ENCODE measurements at regions not wholly inside any gene's neighbourhood (a gene's known extent, or its start where the extent isn't known, plus 50 kb on each side); places are given as distances from the start of the nearest gene placed in this dataset.
"Not testable (repeated sequence)": the region's sequence is repeated elsewhere in the genome, so short reads cannot be mapped to it uniquely, and the experiment has no call there.

- no peak overlapping the region for H3K9ac ChIP-seq (ENCODE audit: low read depth, low read length)
- H3K36me3 ChIP-seq (ENCODE audit: insufficient read depth, low read length) = no peaks in the 10 kb centered on the region
- no peaks in the 10 kb centered on the region for H3K9me3 ChIP-seq (ENCODE audit: control insufficient read depth, insufficient read depth, low read length)
- H3K4me1 ChIP-seq (ENCODE audit: insufficient read depth, low read length) = peaks cover 3% of the 10 kb centered on the region
Observed at GRCh38 chr18:65606551-65607130, 144.2 kb upstream of the CDH7 start.

GRCh38 chr18:65605352-65605751 is 145.5 kb upstream of the CDH7 start:
- not testable (repeated sequence) for H3K36me3 ChIP-seq (ENCODE audit: insufficient read depth, low read length); H3K9ac ChIP-seq (ENCODE audit: low read depth, low read length); H3K4me1 ChIP-seq (ENCODE audit: insufficient read depth, low read length); H3K9me3 ChIP-seq (ENCODE audit: control insufficient read depth, insufficient read depth, low read length)

- H3K9me3 ChIP-seq (ENCODE audit: control insufficient read depth, insufficient read depth, low read length) = no peaks in the 10 kb centered on the region
- no peak overlapping the region for H3K9ac ChIP-seq (ENCODE audit: low read depth, low read length)
- no peaks in the 10 kb centered on the region for H3K36me3 ChIP-seq (ENCODE audit: insufficient read depth, low read length)
- H3K4me1 ChIP-seq (ENCODE audit: insufficient read depth, low read length) = no peaks in the 10 kb centered on the region
Observed at GRCh38 chr18:65601775-65602174, 149.0 kb upstream of the CDH7 start.

GRCh38 chr18:65592435-65592834 is 158.4 kb upstream of the CDH7 start:
- no peaks in the 10 kb centered on the region for H3K36me3 ChIP-seq (ENCODE audit: insufficient read depth, low read length)
- no peak overlapping the region for H3K9ac ChIP-seq (ENCODE audit: low read depth, low read length)
- H3K9me3 ChIP-seq (ENCODE audit: control insufficient read depth, insufficient read depth, low read length) = no peaks in the 10 kb centered on the region
- H3K4me1 ChIP-seq (ENCODE audit: insufficient read depth, low read length) = no peaks in the 10 kb centered on the region

GRCh38 chr18:65587491-65587890 is 163.3 kb upstream of the CDH7 start:
- Histone ChIP-seq H3K9ac (ENCODE audit: low read depth, low read length) (no peak overlapping the region), H3K9me3 (ENCODE audit: control insufficient read depth, insufficient read depth, low read length) (no peaks in the 10 kb centered on the region), H3K4me1 (ENCODE audit: insufficient read depth, low read length) (no peaks in the 10 kb centered on the region), H3K36me3 (ENCODE audit: insufficient read depth, low read length) (no peaks in the 10 kb centered on the region)

GRCh38 chr18:65582094-65582493 is 168.7 kb upstream of the CDH7 start:
- not testable (repeated sequence) for H3K4me1 ChIP-seq (ENCODE audit: insufficient read depth, low read length); H3K9me3 ChIP-seq (ENCODE audit: control insufficient read depth, insufficient read depth, low read length); H3K36me3 ChIP-seq (ENCODE audit: insufficient read depth, low read length); H3K9ac ChIP-seq (ENCODE audit: low read depth, low read length)

- H3K9ac ChIP-seq (ENCODE audit: low read depth, low read length) = no peak overlapping the region
- H3K36me3 ChIP-seq (ENCODE audit: insufficient read depth, low read length) = no peaks in the 10 kb centered on the region
- H3K9me3 ChIP-seq (ENCODE audit: control insufficient read depth, insufficient read depth, low read length) = no peaks in the 10 kb centered on the region
- H3K4me1 ChIP-seq (ENCODE audit: insufficient read depth, low read length) = no peaks in the 10 kb centered on the region
Observed at GRCh38 chr18:65568866-65569265, 181.9 kb upstream of the CDH7 start.

- no peaks in the 10 kb centered on the region for H3K36me3 ChIP-seq (ENCODE audit: insufficient read depth, low read length)
- no peak overlapping the region for H3K9ac ChIP-seq (ENCODE audit: low read depth, low read length)
- H3K9me3 ChIP-seq (ENCODE audit: control insufficient read depth, insufficient read depth, low read length) = no peaks in the 10 kb centered on the region
- no peaks in the 10 kb centered on the region for H3K4me1 ChIP-seq (ENCODE audit: insufficient read depth, low read length)
Observed at GRCh38 chr18:65567372-65567771, 183.4 kb upstream of the CDH7 start.

GRCh38 chr18:65548316-65548715 is 202.5 kb upstream of the CDH7 start:
- no peaks in the 10 kb centered on the region for H3K36me3 ChIP-seq (ENCODE audit: insufficient read depth, low read length)
- H3K4me1 ChIP-seq (ENCODE audit: insufficient read depth, low read length) = no peaks in the 10 kb centered on the region

GRCh38 chr18:65547046-65547445 is 203.8 kb upstream of the CDH7 start:
- H3K36me3 ChIP-seq (ENCODE audit: insufficient read depth, low read length) = no peaks in the 10 kb centered on the region

More at GRCh38 chr18:65548316-65548715, 202.5 kb upstream of the CDH7 start:
- no peaks in the 10 kb centered on the region for H3K9me3 ChIP-seq (ENCODE audit: control insufficient read depth, insufficient read depth, low read length)
- no peak overlapping the region for H3K9ac ChIP-seq (ENCODE audit: low read depth, low read length)

GRCh38 chr18:65544701-65545100 is 206.1 kb upstream of the CDH7 start:
- Histone ChIP-seq H3K4me1 (ENCODE audit: insufficient read depth, low read length) (no peaks in the 10 kb centered on the region), H3K9ac (ENCODE audit: low read depth, low read length) (no peak overlapping the region), H3K36me3 (ENCODE audit: insufficient read depth, low read length) (no peaks in the 10 kb centered on the region)

More at GRCh38 chr18:65547046-65547445, 203.8 kb upstream of the CDH7 start:
- H3K9me3 ChIP-seq (ENCODE audit: control insufficient read depth, insufficient read depth, low read length) = no peaks in the 10 kb centered on the region
- no peak overlapping the region for H3K9ac ChIP-seq (ENCODE audit: low read depth, low read length)
- no peaks in the 10 kb centered on the region for H3K4me1 ChIP-seq (ENCODE audit: insufficient read depth, low read length)

GRCh38 chr18:65527879-65528633 is 222.8 kb upstream of the CDH7 start:
- Histone ChIP-seq H3K9ac (ENCODE audit: low read depth, low read length) (no peak overlapping the region), H3K4me1 (ENCODE audit: insufficient read depth, low read length) (no peaks in the 10 kb centered on the region), H3K9me3 (ENCODE audit: control insufficient read depth, insufficient read depth, low read length) (no peaks in the 10 kb centered on the region), H3K36me3 (ENCODE audit: insufficient read depth, low read length) (no peaks in the 10 kb centered on the region)

More at GRCh38 chr18:65544701-65545100, 206.1 kb upstream of the CDH7 start:
- H3K9me3 ChIP-seq (ENCODE audit: control insufficient read depth, insufficient read depth, low read length) = no peaks in the 10 kb centered on the region

GRCh38 chr18:65526099-65526498 is 224.7 kb upstream of the CDH7 start:
- H3K9me3 ChIP-seq (ENCODE audit: control insufficient read depth, insufficient read depth, low read length) = no peaks in the 10 kb centered on the region
- H3K9ac ChIP-seq (ENCODE audit: low read depth, low read length) = no peak overlapping the region
- no peaks in the 10 kb centered on the region for H3K36me3 ChIP-seq (ENCODE audit: insufficient read depth, low read length)
- no peaks in the 10 kb centered on the region for H3K4me1 ChIP-seq (ENCODE audit: insufficient read depth, low read length)

- no peaks in the 10 kb centered on the region for H3K36me3 ChIP-seq (ENCODE audit: insufficient read depth, low read length)
- no peaks in the 10 kb centered on the region for H3K4me1 ChIP-seq (ENCODE audit: insufficient read depth, low read length)
- H3K9ac ChIP-seq (ENCODE audit: low read depth, low read length) = no peak overlapping the region
- no peaks in the 10 kb centered on the region for H3K9me3 ChIP-seq (ENCODE audit: control insufficient read depth, insufficient read depth, low read length)
Observed at GRCh38 chr18:65523461-65523860, 227.4 kb upstream of the CDH7 start.

- H3K4me1 ChIP-seq (ENCODE audit: insufficient read depth, low read length) = no peaks in the 10 kb centered on the region
- H3K36me3 ChIP-seq (ENCODE audit: insufficient read depth, low read length) = no peaks in the 10 kb centered on the region
- H3K9me3 ChIP-seq (ENCODE audit: control insufficient read depth, insufficient read depth, low read length) = no peaks in the 10 kb centered on the region
- H3K9ac ChIP-seq (ENCODE audit: low read depth, low read length) = no peak overlapping the region
Observed at GRCh38 chr18:65522907-65523306, 227.9 kb upstream of the CDH7 start.
